LNCaP clone FGC (cell line): ENCODE measurements at regions not wholly inside any gene's neighbourhood (a gene's known extent, or its start where the extent isn't known, plus 50 kb on each side); places are given as distances from the start of the nearest gene placed in this dataset.

Experiments
- DNase-seq: peaks from one replicate; pipeline ENCODE4 v3.0.0-alpha.2; 2011; ENCODE audit warnings: low read depth
- H3K4me3 ChIP-seq: 2 replicates; pipeline ENCODE4 v1.5.1; 2011; ENCODE audit warnings: mild to moderate bottlenecking, low read depth, low read length, control low read depth
- CTCF ChIP-seq: IDR thresholded peaks from 2 replicates; pipeline ENCODE4 v1.5.1; 2012; ENCODE audit warnings: mild to moderate bottlenecking; ENCODE audit not compliant: control insufficient read depth, insufficient read depth; ENCODE audit errors: extremely low read depth

GRCh38 chr18:78698914-78699313 is 280.7 kb upstream of the SALL3 start:
- no peak for TF ChIP-seq CTCF
- no peak overlapping the region for H3K4me3 ChIP-seq
- DNase-seq, result no peak

GRCh38 chr18:78699499-78699898 is 280.1 kb upstream of the SALL3 start:
- H3K4me3 ChIP-seq, result no peak overlapping the region
- DNase-seq, result no peak
- no peak for TF ChIP-seq CTCF

GRCh38 chr18:78701771-78702396 is 277.7 kb upstream of the SALL3 start:
- no peak overlapping the region for H3K4me3 ChIP-seq
- no peak for TF ChIP-seq CTCF
- no peak for DNase-seq

- no peak for DNase-seq
- TF ChIP-seq CTCF, result no peak
- H3K4me3 ChIP-seq, result no peak overlapping the region
Measured at GRCh38 chr18:78703291-78703690, 276.3 kb upstream of the SALL3 start.

- no peak overlapping the region for H3K4me3 ChIP-seq
- DNase-seq, result no peak
Measured at GRCh38 chr18:78704971-78705461, 274.6 kb upstream of the SALL3 start.

GRCh38 chr18:78709261-78709809 is 270.3 kb upstream of the SALL3 start:
- DNase-seq, result no peak
- no peak overlapping the region for H3K4me3 ChIP-seq
- no peak for TF ChIP-seq CTCF

More at GRCh38 chr18:78704971-78705461, 274.6 kb upstream of the SALL3 start:
- TF ChIP-seq CTCF, result no peak

- no peak for TF ChIP-seq CTCF
- no peak for DNase-seq
- no peak overlapping the region for H3K4me3 ChIP-seq
Measured at GRCh38 chr18:78711316-78711715, 268.3 kb upstream of the SALL3 start.
